Thymus (tissue), 11 donors: ENCODE measurements at regions not wholly inside any gene's neighbourhood (a gene's known extent, or its start where the extent isn't known, plus 50 kb on each side); places are given as distances from the start of the nearest gene placed in this dataset.

Experiments
- DNase-seq, 9 donors: peaks; one replicate each; pipeline ENCODE4 v3.0.0-alpha.2; 2013; ENCODE audit warnings: low spot score in 9 of 9, low read depth in 6 of 9, missing footprints in 1 of 9
- H3K27ac ChIP-seq, 2 donors: one replicate each; pipeline ENCODE4 v1.5.1; 2013; ENCODE audit warnings: control low read depth in 1 of 2, low read depth in 1 of 2, low read length in 1 of 2, mild to moderate bottlenecking in 1 of 2, moderate library complexity in 1 of 2
- H3K27me3 ChIP-seq, 2 donors: one replicate each; pipeline ENCODE4 v1.5.1; 2013; ENCODE audit warnings: low read length in 1 of 2; ENCODE audit not compliant: control insufficient read depth in 2 of 2, insufficient read depth in 1 of 2
- H3K36me3 ChIP-seq, 2 donors: one replicate each; pipeline ENCODE4 v1.5.1; 2013; ENCODE audit warnings: low read length in 1 of 2, mild to moderate bottlenecking in 1 of 2, moderate library complexity in 1 of 2; ENCODE audit not compliant: control insufficient read depth in 2 of 2, insufficient read depth in 2 of 2
- H3K4me1 ChIP-seq, 2 donors: one replicate each; pipeline ENCODE4 v1.5.1; 2013; ENCODE audit warnings: low read length in 2 of 2; ENCODE audit not compliant: control insufficient read depth in 2 of 2, insufficient read depth in 2 of 2
- H3K4me3 ChIP-seq, 2 donors: one replicate each; pipeline ENCODE4 v1.5.1; 2013; ENCODE audit warnings: low read length in 2 of 2, control low read depth in 1 of 2, mild to moderate bottlenecking in 1 of 2
- H3K9me3 ChIP-seq, 2 donors: one replicate each; pipeline ENCODE4 v1.5.1; 2013; ENCODE audit warnings: low read length in 1 of 2, mild to moderate bottlenecking in 1 of 2; ENCODE audit not compliant: control insufficient read depth in 2 of 2, insufficient read depth in 1 of 2
- WGBS: extraction: QIAGEN DNeasy Blood & Tissue Kit; methylation state at CpG from one replicate; pipeline ENCODE4 v1.1.7; 2013; 5-methylcytosine and 5-hydroxymethylcytosine counted together
- donor health status: healthy.

DNA sequence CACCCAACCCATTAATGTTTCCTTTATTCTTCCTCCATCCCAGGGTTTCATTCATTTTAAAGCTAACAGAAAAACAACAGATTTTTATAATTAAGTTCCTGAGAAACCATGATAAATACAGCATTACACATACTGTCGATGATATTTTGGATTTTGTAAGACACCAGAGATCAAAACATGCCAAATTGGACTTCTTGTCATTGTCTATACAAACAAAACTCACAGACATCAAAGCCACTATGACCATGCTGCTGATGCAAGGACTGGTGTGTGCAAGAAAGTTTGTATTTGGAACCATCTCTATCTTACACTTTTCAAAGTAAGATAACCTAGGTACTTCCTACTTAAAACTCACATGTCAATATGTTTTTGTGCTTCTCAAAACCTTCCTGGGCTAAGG, 294.0 kb upstream of the UGT8 start:
- Histone ChIP-seq H3K4me3 (no peak overlapping the region), H3K36me3 (no peaks in the 10 kb centered on the region), H3K27ac (no peak overlapping the region), H3K9me3 (no peaks in the 10 kb centered on the region), H3K4me1 (no peaks in the 10 kb centered on the region), H3K27me3 (no peaks in the 10 kb centered on the region)
- DNase-seq = no peak
- WGBS = 85% methylated on average over 1 of the region's 1 CpG

DNA sequence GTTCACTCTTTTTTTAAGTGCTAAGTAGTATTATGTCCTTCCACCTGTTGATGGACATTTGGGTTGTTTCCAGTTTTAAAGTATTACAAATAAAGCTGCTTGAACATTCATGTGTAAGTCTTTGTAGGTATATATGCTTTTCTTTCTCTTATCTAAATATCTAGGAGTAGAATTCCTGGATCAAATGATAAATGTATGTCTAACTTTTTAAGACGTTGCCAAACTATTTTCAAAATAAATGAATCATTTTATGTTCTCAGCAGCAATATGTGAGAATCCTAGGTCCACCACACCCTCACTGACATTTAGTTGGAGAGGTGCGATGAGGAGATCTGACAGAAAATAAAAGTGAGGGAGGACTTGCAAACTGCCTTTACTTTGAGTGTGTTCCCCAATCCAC, 291.7 kb upstream of the UGT8 start:
- H3K9me3 ChIP-seq = no peaks in the 10 kb centered on the region
- H3K27ac ChIP-seq = no peak overlapping the region
- no peaks in the 10 kb centered on the region for H3K36me3 ChIP-seq
- H3K4me3 ChIP-seq = no peak overlapping the region
- 91% methylated on average over 2 of the region's 2 CpGs for WGBS
- DNase-seq = no peak
- no peaks in the 10 kb centered on the region for H3K27me3 ChIP-seq
- H3K4me1 ChIP-seq = peaks cover 0 to 3% of the 10 kb centered on the region in 2 donors

DNA sequence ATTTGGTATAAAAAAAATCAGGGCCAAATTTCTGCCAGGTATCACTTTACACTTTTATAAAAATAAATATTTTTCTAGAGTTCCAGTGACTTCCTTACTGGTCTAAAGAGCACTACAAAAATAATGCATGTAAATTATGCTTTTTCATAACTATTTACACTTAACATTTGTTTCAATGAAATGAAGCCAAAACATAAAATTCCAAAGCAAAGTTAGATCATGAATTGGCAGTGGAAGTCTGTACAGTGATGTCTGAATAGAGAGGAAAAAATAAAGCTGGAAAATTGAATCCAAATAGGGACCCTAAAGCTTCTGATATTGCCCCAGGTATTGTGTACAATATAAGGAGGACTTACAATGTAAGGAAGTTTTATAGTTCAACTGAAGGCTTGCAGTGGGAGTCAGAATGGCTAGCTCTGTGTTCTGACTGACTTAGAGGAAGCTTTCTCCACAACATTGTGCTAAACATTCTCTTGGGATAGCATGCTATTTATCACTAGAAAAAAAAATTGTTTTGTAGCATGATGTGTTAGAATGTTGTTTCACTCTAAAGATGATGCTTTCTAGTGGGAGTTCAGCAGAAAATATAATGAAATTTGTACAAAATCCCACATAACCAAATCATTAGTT, 288.2 kb upstream of the UGT8 start:
- H3K27me3 ChIP-seq = no peaks in the 10 kb centered on the region
- H3K36me3 ChIP-seq = no peaks in the 10 kb centered on the region
- DNase-seq = no peak
- no peak overlapping the region for H3K4me3 ChIP-seq
- H3K27ac ChIP-seq = no peak overlapping the region
- H3K9me3 ChIP-seq = no peaks in the 10 kb centered on the region
- H3K4me1 ChIP-seq = peaks cover 0 to 5% of the 10 kb centered on the region in 2 donors

DNA sequence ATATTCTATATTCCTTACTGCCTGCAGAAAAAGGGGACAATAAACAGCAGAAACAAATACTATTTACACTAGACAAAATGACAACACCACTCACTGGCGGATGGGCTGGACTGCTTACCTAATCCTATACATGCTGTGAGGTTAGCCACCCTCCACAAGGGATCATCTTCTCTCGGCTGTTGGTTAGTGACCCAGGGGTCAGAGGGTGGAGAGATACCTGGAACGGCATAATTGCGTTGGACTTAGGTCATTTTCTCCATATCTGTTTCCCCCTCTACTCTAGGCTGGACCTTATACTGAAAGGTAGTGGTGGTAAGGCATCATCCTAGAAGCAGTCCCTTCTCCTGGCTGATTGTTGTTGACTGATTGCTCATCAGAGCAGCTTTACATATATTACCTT, 286.8 kb upstream of the UGT8 start:
- no peak for DNase-seq
- Histone ChIP-seq H3K4me3 (no peak overlapping the region), H3K36me3 (no peaks in the 10 kb centered on the region), H3K4me1 (peaks cover 0 to 5% of the 10 kb centered on the region in 2 donors), H3K9me3 (no peaks in the 10 kb centered on the region), H3K27ac (no peak overlapping the region), H3K27me3 (no peaks in the 10 kb centered on the region)
- 97% methylated on average over 4 of the region's 4 CpGs for WGBS

DNA sequence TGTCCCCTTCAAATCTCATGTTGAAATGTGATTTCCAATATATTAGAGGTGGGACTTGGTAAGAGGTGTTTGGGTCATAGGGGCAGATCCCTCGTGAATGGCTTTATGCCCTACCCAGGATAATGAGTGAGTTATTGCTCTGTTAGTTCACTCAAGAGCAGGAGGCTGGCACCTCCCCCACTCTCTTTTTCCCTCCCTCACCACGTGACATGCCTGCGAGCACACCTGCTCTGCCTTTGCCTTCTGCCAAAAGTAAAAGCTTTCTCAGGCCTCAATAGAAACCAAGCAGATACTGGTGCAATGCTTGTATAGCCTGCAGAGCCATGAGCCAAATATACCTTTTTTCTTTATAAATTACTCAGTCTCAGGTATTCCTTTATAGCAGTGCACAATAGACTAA, 286.3 kb upstream of the UGT8 start:
- H3K27me3 ChIP-seq = no peaks in the 10 kb centered on the region
- H3K4me1 ChIP-seq = peaks cover 0 to 5% of the 10 kb centered on the region in 2 donors
- 74% methylated on average over 3 of the region's 3 CpGs for WGBS
- no peaks in the 10 kb centered on the region for H3K36me3 ChIP-seq
- H3K27ac ChIP-seq = peak overlapping the region in 1 of 2 donors; percentile 65
- H3K9me3 ChIP-seq = no peaks in the 10 kb centered on the region
- H3K4me3 ChIP-seq = no peak overlapping the region
- DNase-seq = peak in 7 of 9 donors; percentile 20 to 80 (median 50)

DNA sequence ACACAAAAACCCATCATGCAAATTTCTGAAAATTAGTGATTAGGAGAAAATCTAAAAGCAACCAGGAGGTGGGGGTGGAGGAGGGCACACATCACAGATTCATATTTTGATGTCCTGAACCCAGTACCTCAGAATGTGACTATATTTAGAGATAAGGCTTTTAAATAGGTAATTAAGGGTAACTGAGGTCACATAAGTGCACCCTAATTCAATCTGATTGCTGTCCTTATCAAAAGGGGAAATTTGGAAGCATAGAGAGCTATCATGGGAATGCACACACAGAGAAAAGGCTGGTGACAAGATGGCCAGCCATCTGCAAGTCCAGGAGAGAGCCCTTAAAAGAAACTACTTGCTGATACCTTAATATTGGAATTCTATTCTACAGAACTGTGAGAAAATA, 281.8 kb upstream of the UGT8 start:
- no peak for DNase-seq
- H3K27ac ChIP-seq = no peak overlapping the region
- no peaks in the 10 kb centered on the region for H3K36me3 ChIP-seq
- no peaks in the 10 kb centered on the region for H3K9me3 ChIP-seq
- H3K4me1 ChIP-seq = peaks cover 0 to 4% of the 10 kb centered on the region in 2 donors
- H3K27me3 ChIP-seq = no peaks in the 10 kb centered on the region
- no peak overlapping the region for H3K4me3 ChIP-seq

DNA sequence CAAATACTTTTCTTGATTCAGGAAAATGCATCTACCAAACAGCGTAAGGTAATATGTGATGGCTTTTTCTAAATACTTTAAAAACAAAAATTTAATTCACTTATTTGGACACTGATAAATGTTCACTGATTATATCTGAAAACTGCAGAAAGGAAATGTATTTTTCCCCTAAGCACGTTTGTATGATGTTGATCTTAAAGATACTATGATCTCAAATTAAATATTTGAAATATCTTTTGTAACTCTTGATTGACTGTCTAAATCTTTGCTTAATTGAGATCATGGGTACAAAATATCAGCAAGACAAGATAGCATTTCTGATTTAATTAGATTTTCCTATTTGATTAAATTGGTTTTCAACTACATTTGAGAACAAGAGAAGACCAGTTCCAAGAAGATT, 281.0 kb upstream of the UGT8 start:
- Histone ChIP-seq H3K27ac (no peak overlapping the region), H3K4me1 (peaks cover 0 to 1% of the 10 kb centered on the region in 2 donors), H3K9me3 (no peaks in the 10 kb centered on the region), H3K27me3 (no peaks in the 10 kb centered on the region), H3K36me3 (no peaks in the 10 kb centered on the region), H3K4me3 (no peak overlapping the region)
- no peak for DNase-seq
- WGBS = 81% methylated on average over 2 of the region's 2 CpGs

DNA sequence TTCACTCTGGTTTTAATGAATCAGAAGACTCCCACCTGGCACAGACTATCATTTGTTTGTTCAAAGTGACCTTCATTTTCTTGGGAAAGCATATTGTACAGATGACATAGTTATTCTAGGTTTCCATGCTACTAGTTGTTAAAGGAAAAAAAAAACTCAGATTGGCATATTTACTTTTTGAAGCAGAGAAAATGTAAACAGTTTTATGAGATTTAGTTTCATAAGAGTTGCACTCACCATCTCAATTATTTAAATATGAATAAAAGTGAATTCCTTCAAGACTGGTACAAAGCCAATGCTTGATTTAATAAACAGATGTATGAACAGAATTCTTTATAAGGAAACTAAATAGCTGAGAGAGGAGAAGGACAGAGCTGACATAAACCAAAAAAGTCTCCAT, 280.3 kb upstream of the UGT8 start:
- no peaks in the 10 kb centered on the region for H3K9me3 ChIP-seq
- no peaks in the 10 kb centered on the region for H3K36me3 ChIP-seq
- no peak overlapping the region for H3K4me3 ChIP-seq
- no peak for DNase-seq
- no peaks in the 10 kb centered on the region for H3K4me1 ChIP-seq
- H3K27ac ChIP-seq = no peak overlapping the region
- H3K27me3 ChIP-seq = no peaks in the 10 kb centered on the region

DNA sequence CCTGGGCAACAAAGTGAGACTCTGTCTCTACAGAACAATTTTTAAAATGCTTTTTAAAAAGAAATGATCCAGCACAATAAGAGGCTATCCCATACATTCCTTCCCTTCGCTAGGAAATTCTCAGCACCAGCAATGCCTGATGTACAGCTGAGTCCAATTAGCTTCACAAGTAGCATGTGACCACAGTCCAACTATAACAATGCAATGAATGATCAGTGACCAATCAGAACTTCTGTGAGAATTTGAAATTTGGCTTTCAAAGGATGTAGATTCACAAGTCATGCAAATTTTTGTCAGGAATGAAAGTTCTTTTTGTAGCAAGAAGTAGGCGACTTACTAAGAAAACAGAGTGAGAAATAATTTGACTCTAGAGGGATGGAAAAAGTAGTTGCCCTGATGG, 278.5 kb upstream of the UGT8 start:
- no peaks in the 10 kb centered on the region for H3K36me3 ChIP-seq
- no peaks in the 10 kb centered on the region for H3K27me3 ChIP-seq
- WGBS = 95% methylated on average over 2 of the region's 2 CpGs
- no peak overlapping the region for H3K4me3 ChIP-seq
- H3K9me3 ChIP-seq = no peaks in the 10 kb centered on the region
- no peaks in the 10 kb centered on the region for H3K4me1 ChIP-seq
- H3K27ac ChIP-seq = no peak overlapping the region
- no peak for DNase-seq

DNA sequence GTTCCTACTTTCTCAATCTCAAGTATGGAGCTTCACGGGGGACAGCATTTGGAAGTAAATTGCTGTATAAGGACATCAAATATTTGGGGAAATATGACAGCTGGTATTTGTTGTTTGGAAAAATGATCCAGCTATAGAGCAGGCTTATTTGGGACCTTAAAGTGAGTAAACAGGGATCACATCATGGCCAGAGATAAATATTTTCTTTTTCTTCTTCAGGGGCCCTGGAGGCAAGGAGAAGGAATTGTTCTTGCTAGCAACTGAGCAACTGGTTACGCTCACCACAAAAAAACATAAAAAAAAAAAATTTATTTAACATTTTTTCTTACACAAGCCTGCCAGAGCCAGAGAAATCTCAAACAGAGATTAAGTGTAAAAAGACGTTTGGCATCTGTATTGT, 277.2 kb upstream of the UGT8 start:
- no peak for DNase-seq
- H3K27me3 ChIP-seq = no peaks in the 10 kb centered on the region
- no peak overlapping the region for H3K4me3 ChIP-seq
- H3K36me3 ChIP-seq = no peaks in the 10 kb centered on the region
- no peaks in the 10 kb centered on the region for H3K4me1 ChIP-seq
- H3K9me3 ChIP-seq = no peaks in the 10 kb centered on the region
- WGBS = 96% methylated on average over 3 of the region's 3 CpGs
- H3K27ac ChIP-seq = no peak overlapping the region
